GM12874 (cell line): ENCODE measurements at regions not wholly inside any gene's neighbourhood (a gene's known extent, or its start where the extent isn't known, plus 50 kb on each side); places are given as distances from the start of the nearest gene placed in this dataset.

ENCODE experiments used
- CTCF ChIP-seq: IDR thresholded peaks from 2 replicates; pipeline ENCODE4 v1.5.1; 2011; ENCODE audit warnings: low read depth, mild to moderate bottlenecking, control low read depth, low read length, moderate library complexity; ENCODE audit not compliant: insufficient read depth

- TF ChIP-seq CTCF = no peak
Observed at GRCh38 chr13:38519229-38519911, 167.5 kb upstream of the FREM2 start.

- TF ChIP-seq CTCF = no peak
Observed at GRCh38 chr13:38520041-38520440, 166.8 kb upstream of the FREM2 start.

- no peak for TF ChIP-seq CTCF
Observed at GRCh38 chr13:38527140-38527539, 159.7 kb upstream of the FREM2 start.

GRCh38 chr13:38528986-38529385 is 157.9 kb upstream of the FREM2 start:
- TF ChIP-seq CTCF = no peak

- no peak for TF ChIP-seq CTCF
Observed at GRCh38 chr13:38530492-38530891, 156.4 kb upstream of the FREM2 start.

- TF ChIP-seq CTCF = no peak
Observed at GRCh38 chr13:38535261-38535660, 151.6 kb upstream of the FREM2 start.

GRCh38 chr13:38537051-38537450 is 149.8 kb upstream of the FREM2 start:
- TF ChIP-seq CTCF = no peak
